HG02885 (cell line): ENCODE measurements at regions not wholly inside any gene's neighbourhood (a gene's known extent, or its start where the extent isn't known, plus 50 kb on each side); places are given as distances from the start of the nearest gene placed in this dataset.
"Not testable (repeated sequence)": the region's sequence is repeated elsewhere in the genome, so short reads cannot be mapped to it uniquely, and the experiment has no call there.

Experiments used
- ATAC-seq: cut with Tn5 transposase; IDR thresholded peaks from one replicate; pipeline ENCODE4 v1.9.1; 2021; ENCODE audit warnings: mild to moderate bottlenecking; ENCODE audit not compliant: unreplicated experiment, poor library complexity

- ATAC-seq, result no peak
Observed at GRCh38 chr13:94825507-94825906, 113.2 kb upstream of the SOX21 start.

GRCh38 chr13:94824601-94825000, 112.3 kb upstream of the SOX21 start:
- no peak for ATAC-seq

- no peak for ATAC-seq
Observed at GRCh38 chr13:94822356-94822755, 110.0 kb upstream of the SOX21 start.

GRCh38 chr13:94816256-94816655, 103.9 kb upstream of the SOX21 start:
- ATAC-seq, result no peak

- ATAC-seq, result peak; percentile 41
Observed at GRCh38 chr13:94813920-94814475, 101.7 kb upstream of the SOX21 start.

- no peak for ATAC-seq
Observed at GRCh38 chr13:94811753-94812152, 99.4 kb upstream of the SOX21 start.

- ATAC-seq, result no peak
Observed at GRCh38 chr13:94800423-94800822, 88.1 kb upstream of the SOX21 start.

- ATAC-seq, result no peak
Observed at GRCh38 chr13:94799299-94799698, 87.0 kb upstream of the SOX21 start.

GRCh38 chr13:94798738-94799137, 86.4 kb upstream of the SOX21 start:
- ATAC-seq, result no peak

GRCh38 chr13:94795292-94795691, 82.9 kb upstream of the SOX21 start:
- ATAC-seq, result no peak

- not testable (repeated sequence) for ATAC-seq
Observed at GRCh38 chr13:94786246-94786645, 73.9 kb upstream of the SOX21 start.

GRCh38 chr13:94784066-94784465, 71.7 kb upstream of the SOX21 start:
- ATAC-seq, result no peak

GRCh38 chr13:94783489-94783888, 71.1 kb upstream of the SOX21 start:
- no peak for ATAC-seq

GRCh38 chr13:94780421-94780820, 68.1 kb upstream of the SOX21 start:
- no peak for ATAC-seq

GRCh38 chr13:94778986-94779385, 66.6 kb upstream of the SOX21 start:
- ATAC-seq, result no peak

- ATAC-seq, result no peak
Observed at GRCh38 chr13:94778585-94778984, 66.2 kb upstream of the SOX21 start.

GRCh38 chr13:94776956-94777355, 64.6 kb upstream of the SOX21 start:
- ATAC-seq, result no peak

GRCh38 chr13:94776300-94776699, 64.0 kb upstream of the SOX21 start:
- ATAC-seq, result no peak

GRCh38 chr13:94765814-94766213, 53.5 kb upstream of the SOX21 start:
- no peak for ATAC-seq

- ATAC-seq, result no peak
Observed at GRCh38 chr13:94764576-94765321, 52.4 kb upstream of the SOX21 start.
